Loucy (cell line): ENCODE measurements at regions not wholly inside any gene's neighbourhood (a gene's known extent, or its start where the extent isn't known, plus 50 kb on each side); places are given as distances from the start of the nearest gene placed in this dataset.

Source experiments
- CTCF ChIP-seq: fragments of 200-600 bp; sonication (generic); conservative IDR thresholded peaks from 2 replicates; pipeline ENCODE4 v1.5.1; 2014; ENCODE audit warnings: mild to moderate bottlenecking, antibody characterized with exemption, low read length
- EZH2phosphoT487 ChIP-seq: fragments of 200-600 bp; IDR thresholded peaks from 2 replicates; pipeline ENCODE4 v1.6.1; 2018; ENCODE audit warnings: antibody characterized with exemption, mild to moderate bottlenecking, moderate library complexity, borderline replicate concordance

GRCh38 chr5:147979761-147980160 lies 73.4 kb upstream of the C5orf46 start:
- TF ChIP-seq CTCF, result no peak
- TF ChIP-seq EZH2phosphoT487, result no peak
